ENCODE measurements at regions not wholly inside any gene's neighbourhood (a gene's known extent, or its start where the extent isn't known, plus 50 kb on each side); places are given as distances from the start of the nearest gene placed in this dataset.

DNA sequence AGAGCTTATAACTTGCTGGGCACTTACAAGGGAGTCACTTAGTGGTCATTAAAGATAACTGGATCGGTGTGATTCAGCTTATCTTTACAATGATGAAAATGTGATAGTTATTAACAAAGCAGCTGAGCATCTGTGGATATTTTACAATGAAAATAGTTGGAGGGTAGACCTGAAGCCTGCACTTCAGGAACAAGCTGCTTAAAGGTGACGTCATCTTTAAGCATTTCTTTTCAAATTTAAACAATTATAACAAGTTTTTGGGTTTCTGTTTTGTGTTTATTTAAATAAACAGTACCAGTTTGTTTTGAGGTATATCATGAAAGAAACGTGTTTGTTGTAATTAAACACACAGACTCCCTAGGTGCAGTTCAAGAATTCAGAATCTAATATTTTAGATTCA, 513.9 kb downstream of the ZNF516 start:
- TF ChIP-seq, protein P1, sequence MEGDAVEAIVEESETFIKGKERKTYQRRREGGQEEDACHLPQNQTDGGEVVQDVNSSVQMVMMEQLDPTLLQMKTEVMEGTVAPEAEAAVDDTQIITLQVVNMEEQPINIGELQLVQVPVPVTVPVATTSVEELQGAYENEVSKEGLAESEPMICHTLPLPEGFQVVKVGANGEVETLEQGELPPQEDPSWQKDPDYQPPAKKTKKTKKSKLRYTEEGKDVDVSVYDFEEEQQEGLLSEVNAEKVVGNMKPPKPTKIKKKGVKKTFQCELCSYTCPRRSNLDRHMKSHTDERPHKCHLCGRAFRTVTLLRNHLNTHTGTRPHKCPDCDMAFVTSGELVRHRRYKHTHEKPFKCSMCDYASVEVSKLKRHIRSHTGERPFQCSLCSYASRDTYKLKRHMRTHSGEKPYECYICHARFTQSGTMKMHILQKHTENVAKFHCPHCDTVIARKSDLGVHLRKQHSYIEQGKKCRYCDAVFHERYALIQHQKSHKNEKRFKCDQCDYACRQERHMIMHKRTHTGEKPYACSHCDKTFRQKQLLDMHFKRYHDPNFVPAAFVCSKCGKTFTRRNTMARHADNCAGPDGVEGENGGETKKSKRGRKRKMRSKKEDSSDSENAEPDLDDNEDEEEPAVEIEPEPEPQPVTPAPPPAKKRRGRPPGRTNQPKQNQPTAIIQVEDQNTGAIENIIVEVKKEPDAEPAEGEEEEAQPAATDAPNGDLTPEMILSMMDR (conservative IDR thresholded peaks at IDR 0.05 in 1 of 2, IDR thresholded peaks at IDR 0.05 in 1 of 2; ENCODE audit: low read depth in 1 of 2, low read length in 2 of 2) = no peak
- no peak for TF ChIP-seq EZH2 (IDR thresholded peaks at IDR 0.05; ENCODE audit: low read length, missing control alignments)

Measured in fibroblast of lung (primary cell).